ENCODE measurements at regions not wholly inside any gene's neighbourhood (a gene's known extent, or its start where the extent isn't known, plus 50 kb on each side); places are given as distances from the start of the nearest gene placed in this dataset.

- Histone ChIP-seq H3K36me3 (ENCODE audit: insufficient read depth, low read length) (no peaks in the 10 kb centered on the region), H3K79me2 (ENCODE audit: insufficient read depth, low read length) (no peaks in the 10 kb centered on the region), H3K9me3 (ENCODE audit: low read depth, low read length) (no peaks in the 10 kb centered on the region), H3K4me3 (ENCODE audit: insufficient read depth, low read length) (no peak overlapping the region), H3K27me3 (ENCODE audit: insufficient read depth, low read length) (no peaks in the 10 kb centered on the region), H3K27ac (ENCODE audit: low read depth, low read length) (peak overlapping the region; percentile 94), H3K4me2 (ENCODE audit: insufficient read depth, low read length) (peak overlapping the region; percentile 33), H4K20me1 (ENCODE audit: insufficient read depth, low read length) (no peaks in the 10 kb centered on the region), H3K4me1 (ENCODE audit: insufficient read depth, low read length) (peaks cover 52% of the 10 kb centered on the region), H2AFZ (ENCODE audit: low read length) (no peak overlapping the region)
- no peak for TF ChIP-seq CTCF (IDR thresholded peaks at IDR 0.05; ENCODE audit: extremely low read depth, low read depth, low read length)
- DNase-seq (ENCODE audit: insufficient read length, low spot score, missing footprints), result no peak
Observed at GRCh38 chr21:28539623-28539988, 453.1 kb downstream of the LTN1 start.

GRCh38 chr21:28538987-28539622 is 453.6 kb downstream of the LTN1 start:
- Histone ChIP-seq H3K4me2 (ENCODE audit: insufficient read depth, low read length) (peak overlapping the region; percentile 33), H3K36me3 (ENCODE audit: insufficient read depth, low read length) (no peaks in the 10 kb centered on the region), H2AFZ (ENCODE audit: low read length) (no peak overlapping the region), H3K27me3 (ENCODE audit: insufficient read depth, low read length) (no peaks in the 10 kb centered on the region), H3K4me3 (ENCODE audit: insufficient read depth, low read length) (no peak overlapping the region), H3K27ac (ENCODE audit: low read depth, low read length) (peak overlapping the region; percentile 94), H3K4me1 (ENCODE audit: insufficient read depth, low read length) (peaks cover 52% of the 10 kb centered on the region), H3K9me3 (ENCODE audit: low read depth, low read length) (no peaks in the 10 kb centered on the region), H4K20me1 (ENCODE audit: insufficient read depth, low read length) (no peaks in the 10 kb centered on the region), H3K79me2 (ENCODE audit: insufficient read depth, low read length) (no peaks in the 10 kb centered on the region)
- DNase-seq (ENCODE audit: insufficient read length, low spot score, missing footprints), result peak; percentile 31
- TF ChIP-seq CTCF (IDR thresholded peaks at IDR 0.05; ENCODE audit: extremely low read depth, low read depth, low read length), result no peak

DNA sequence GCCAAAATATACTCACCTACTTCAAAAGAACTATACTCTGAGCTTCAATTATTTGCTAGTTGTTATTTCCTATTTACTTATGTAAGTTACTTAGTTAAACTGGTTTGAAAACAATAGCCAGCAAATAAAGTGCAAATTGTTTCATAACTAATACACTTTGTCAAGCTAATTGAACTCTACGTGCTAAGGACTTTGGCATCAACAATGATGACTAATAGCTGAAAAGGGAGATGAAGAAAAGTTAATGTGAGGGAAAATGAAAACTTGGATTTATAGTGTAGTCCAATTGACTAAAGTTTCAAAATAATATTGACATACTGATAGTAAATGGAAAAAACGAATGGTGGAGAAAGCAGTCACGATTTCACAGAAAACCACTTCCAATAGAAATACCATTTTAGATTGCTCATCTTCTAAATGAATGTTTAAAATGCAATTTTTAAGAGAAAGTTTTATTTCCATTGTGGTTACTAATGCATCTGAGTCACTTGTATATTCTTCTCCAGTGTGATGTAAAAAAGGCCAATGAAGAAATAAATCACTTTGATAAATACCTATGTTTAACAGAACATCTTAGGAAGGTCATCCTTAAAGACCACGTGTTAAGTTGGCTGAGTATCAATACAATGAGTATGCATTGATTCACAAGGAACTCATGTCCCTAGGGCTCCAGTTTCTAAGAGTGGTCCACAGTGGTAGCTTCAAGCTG is 455.2 kb downstream of the LTN1 start:
- no peaks in the 10 kb centered on the region for H3K79me2 ChIP-seq (ENCODE audit: insufficient read depth, low read length)
- no peaks in the 10 kb centered on the region for H4K20me1 ChIP-seq (ENCODE audit: insufficient read depth, low read length)
- no peak for DNase-seq (ENCODE audit: insufficient read length, low spot score, missing footprints)
- peak overlapping the region; percentile 24 for H3K4me2 ChIP-seq (ENCODE audit: insufficient read depth, low read length)
- peak overlapping the region; percentile 94 for H3K27ac ChIP-seq (ENCODE audit: low read depth, low read length)
- peaks cover 52% of the 10 kb centered on the region for H3K4me1 ChIP-seq (ENCODE audit: insufficient read depth, low read length)
- no peaks in the 10 kb centered on the region for H3K27me3 ChIP-seq (ENCODE audit: insufficient read depth, low read length)
- H3K36me3 ChIP-seq (ENCODE audit: insufficient read depth, low read length), result no peaks in the 10 kb centered on the region
- no peak overlapping the region for H3K4me3 ChIP-seq (ENCODE audit: insufficient read depth, low read length)
- no peaks in the 10 kb centered on the region for H3K9me3 ChIP-seq (ENCODE audit: low read depth, low read length)
- no peak overlapping the region for H2AFZ ChIP-seq (ENCODE audit: low read length)
- TF ChIP-seq CTCF (IDR thresholded peaks at IDR 0.05; ENCODE audit: extremely low read depth, low read depth, low read length), result no peak

DNA sequence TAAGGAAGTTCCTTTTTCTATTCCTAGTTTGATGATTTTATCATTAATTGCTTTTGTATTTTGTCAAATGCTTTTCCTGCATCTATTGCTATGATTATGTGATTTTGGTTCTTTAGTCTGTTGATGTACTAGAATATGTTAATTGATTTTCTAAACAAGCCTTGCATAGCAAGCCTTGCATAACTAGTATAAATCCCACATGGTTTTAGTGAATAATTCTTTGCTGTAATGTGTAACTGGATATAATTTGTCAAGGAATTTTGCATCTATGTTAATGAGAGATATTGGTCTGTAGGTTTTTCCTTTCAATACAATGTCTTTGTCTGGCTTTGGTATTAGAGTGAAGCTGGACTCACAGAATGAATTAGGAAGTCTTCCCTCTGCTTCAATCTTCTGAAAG is 460.2 kb downstream of the LTN1 start:
- Histone ChIP-seq H3K36me3 (ENCODE audit: insufficient read depth, low read length) (no peaks in the 10 kb centered on the region), H3K9me3 (ENCODE audit: low read depth, low read length) (no peaks in the 10 kb centered on the region), H3K79me2 (ENCODE audit: insufficient read depth, low read length) (no peaks in the 10 kb centered on the region), H3K4me3 (ENCODE audit: insufficient read depth, low read length) (no peak overlapping the region), H3K4me2 (ENCODE audit: insufficient read depth, low read length) (no peak overlapping the region), H2AFZ (ENCODE audit: low read length) (no peak overlapping the region), H4K20me1 (ENCODE audit: insufficient read depth, low read length) (no peaks in the 10 kb centered on the region), H3K27me3 (ENCODE audit: insufficient read depth, low read length) (no peaks in the 10 kb centered on the region), H3K27ac (ENCODE audit: low read depth, low read length) (no peak overlapping the region), H3K4me1 (ENCODE audit: insufficient read depth, low read length) (peaks cover 16% of the 10 kb centered on the region)
- no peak for TF ChIP-seq CTCF (IDR thresholded peaks at IDR 0.05; ENCODE audit: extremely low read depth, low read depth, low read length)
- DNase-seq (ENCODE audit: insufficient read length, low spot score, missing footprints), result no peak

Data from osteoblast (primary cell).